ENCODE measurements at regions not wholly inside any gene's neighbourhood (a gene's known extent, or its start where the extent isn't known, plus 50 kb on each side); places are given as distances from the start of the nearest gene placed in this dataset.
A peak's percentile ranks its signal among the peaks of the same experiment; 100 is the strongest.

DNA sequence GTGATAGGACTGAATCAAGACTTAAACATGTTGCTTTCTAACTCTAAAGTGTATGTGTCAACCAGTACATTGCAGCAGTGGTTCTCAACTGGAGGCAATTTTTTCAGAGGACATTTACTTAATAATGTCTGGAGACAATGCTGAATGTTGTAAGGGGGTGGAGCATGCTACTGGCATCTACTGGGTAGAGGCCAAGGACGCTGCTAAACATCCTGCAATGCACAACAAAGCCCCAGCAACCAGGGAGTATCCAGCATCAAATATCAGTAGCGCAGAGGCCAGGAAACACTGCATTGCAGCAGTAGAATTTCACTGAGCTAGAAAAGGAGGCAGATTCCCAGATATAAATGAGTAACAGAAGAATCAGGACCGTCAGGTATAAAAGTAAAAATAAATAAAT lies 79.8 kb upstream of the GRM7 start:
- H3K36me3 Mint-ChIP-seq: no peaks in the 10 kb centered on the region
- no peaks in the 10 kb centered on the region for H3K27me3 Mint-ChIP-seq
- H3K9me3 Mint-ChIP-seq: no peaks in the 10 kb centered on the region
- H3K4me1 Mint-ChIP-seq (ENCODE audit: unreplicated experiment): no peaks in the 10 kb centered on the region
- DNase-seq (ENCODE audit: extremely low spot score, unreplicated experiment): no peak
- H3K4me3 Mint-ChIP-seq: no peak overlapping the region
- no peak overlapping the region for H3K27ac Mint-ChIP-seq
- TF ChIP-seq, protein P1, sequence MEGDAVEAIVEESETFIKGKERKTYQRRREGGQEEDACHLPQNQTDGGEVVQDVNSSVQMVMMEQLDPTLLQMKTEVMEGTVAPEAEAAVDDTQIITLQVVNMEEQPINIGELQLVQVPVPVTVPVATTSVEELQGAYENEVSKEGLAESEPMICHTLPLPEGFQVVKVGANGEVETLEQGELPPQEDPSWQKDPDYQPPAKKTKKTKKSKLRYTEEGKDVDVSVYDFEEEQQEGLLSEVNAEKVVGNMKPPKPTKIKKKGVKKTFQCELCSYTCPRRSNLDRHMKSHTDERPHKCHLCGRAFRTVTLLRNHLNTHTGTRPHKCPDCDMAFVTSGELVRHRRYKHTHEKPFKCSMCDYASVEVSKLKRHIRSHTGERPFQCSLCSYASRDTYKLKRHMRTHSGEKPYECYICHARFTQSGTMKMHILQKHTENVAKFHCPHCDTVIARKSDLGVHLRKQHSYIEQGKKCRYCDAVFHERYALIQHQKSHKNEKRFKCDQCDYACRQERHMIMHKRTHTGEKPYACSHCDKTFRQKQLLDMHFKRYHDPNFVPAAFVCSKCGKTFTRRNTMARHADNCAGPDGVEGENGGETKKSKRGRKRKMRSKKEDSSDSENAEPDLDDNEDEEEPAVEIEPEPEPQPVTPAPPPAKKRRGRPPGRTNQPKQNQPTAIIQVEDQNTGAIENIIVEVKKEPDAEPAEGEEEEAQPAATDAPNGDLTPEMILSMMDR (conservative IDR thresholded peaks at IDR 0.05): no peak

DNA sequence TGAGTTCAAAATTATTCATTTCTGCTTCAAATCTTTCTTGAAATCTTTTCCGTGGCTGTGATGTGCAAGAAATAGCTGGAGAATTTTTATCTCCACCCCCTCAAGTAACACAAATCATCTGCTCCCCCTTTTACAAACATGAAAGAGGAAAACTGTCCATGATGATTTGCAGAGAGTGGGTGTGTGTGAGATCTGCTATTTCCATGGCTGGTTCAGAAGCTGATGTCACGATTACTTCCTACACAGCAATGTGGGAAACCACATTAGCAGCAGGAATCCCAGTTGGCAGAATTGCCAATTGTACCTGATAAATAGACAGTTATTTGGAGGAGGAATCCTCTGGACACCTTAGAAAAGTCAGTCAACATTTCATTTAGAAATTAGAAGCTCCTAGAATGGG lies 75.2 kb upstream of the GRM7 start:
- Mint-ChIP-seq H3K27me3 (no peaks in the 10 kb centered on the region), H3K27ac (no peak overlapping the region), H3K4me1 (ENCODE audit: unreplicated experiment) (no peaks in the 10 kb centered on the region), H3K4me3 (no peak overlapping the region), H3K9me3 (no peaks in the 10 kb centered on the region), H3K36me3 (no peaks in the 10 kb centered on the region)
- DNase-seq (ENCODE audit: extremely low spot score, unreplicated experiment): no peak
- TF ChIP-seq, protein P1 (conservative IDR thresholded peaks at IDR 0.05): no peak

DNA sequence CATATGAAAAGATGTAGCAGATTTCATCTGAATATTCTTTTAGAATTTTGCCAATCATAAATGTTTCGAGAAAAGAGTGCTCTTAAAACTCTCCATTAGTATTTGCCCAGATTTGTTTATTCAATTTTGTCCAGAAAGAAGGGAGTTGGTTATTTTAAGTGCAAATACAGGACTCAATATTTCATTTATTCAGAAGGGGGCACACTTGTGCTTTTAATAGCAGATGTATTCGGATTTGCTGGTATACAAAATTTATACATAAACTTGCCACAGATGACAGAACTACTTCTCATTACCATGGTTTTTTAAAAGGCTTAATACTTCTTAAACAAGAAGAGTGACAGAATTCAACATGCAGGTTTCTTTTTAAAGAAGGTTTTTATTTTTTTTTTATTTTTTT lies 69.8 kb upstream of the GRM7 start:
- H3K36me3 Mint-ChIP-seq: no peaks in the 10 kb centered on the region
- TF ChIP-seq, protein P1 (conservative IDR thresholded peaks at IDR 0.05): peak; percentile 55

DNA sequence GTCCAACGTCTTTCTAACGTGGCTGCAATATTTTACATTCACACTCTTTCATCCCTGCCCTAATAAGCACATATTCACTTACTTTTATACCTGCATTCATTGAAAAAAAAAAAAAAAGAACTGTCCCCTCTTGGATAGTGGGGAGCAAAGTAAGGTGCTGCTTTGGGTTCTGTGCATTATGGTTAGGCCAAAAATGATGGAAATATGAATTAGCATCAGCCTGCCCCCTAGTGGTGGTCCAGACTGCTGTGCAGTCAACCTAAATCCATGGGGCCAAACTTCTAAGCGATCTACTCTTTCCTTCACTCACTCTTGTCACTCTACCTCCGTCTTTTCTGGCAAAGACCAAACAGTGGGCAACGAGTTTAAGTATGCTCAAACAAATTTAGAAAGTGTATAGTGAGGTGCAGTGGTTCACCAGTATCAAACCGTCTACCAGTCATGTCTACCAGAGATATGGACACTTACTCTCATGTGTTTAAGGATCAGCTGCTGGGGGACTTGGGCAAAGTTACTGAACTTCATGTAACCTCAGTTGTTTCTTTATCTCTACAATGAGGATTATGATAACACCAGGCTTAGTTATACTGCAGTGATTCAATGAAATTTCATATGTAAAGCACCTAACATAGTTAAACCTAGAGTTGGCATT lies 61.5 kb upstream of the GRM7 start:
- no peak overlapping the region for H3K4me3 Mint-ChIP-seq
- H3K36me3 Mint-ChIP-seq: no peaks in the 10 kb centered on the region
- H3K9me3 Mint-ChIP-seq: peaks cover 5% of the 10 kb centered on the region
- no peaks in the 10 kb centered on the region for H3K4me1 Mint-ChIP-seq (ENCODE audit: unreplicated experiment)
- TF ChIP-seq, protein P1 (conservative IDR thresholded peaks at IDR 0.05): peak; percentile 83
- H3K27me3 Mint-ChIP-seq: no peaks in the 10 kb centered on the region
- no peak for DNase-seq (ENCODE audit: extremely low spot score, unreplicated experiment)
- H3K27ac Mint-ChIP-seq: no peak overlapping the region

More for the DNA sequence above, 69.8 kb upstream of the GRM7 start:
- no peak overlapping the region for H3K4me3 Mint-ChIP-seq
- no peaks in the 10 kb centered on the region for H3K27me3 Mint-ChIP-seq
- H3K9me3 Mint-ChIP-seq: no peaks in the 10 kb centered on the region
- no peaks in the 10 kb centered on the region for H3K4me1 Mint-ChIP-seq (ENCODE audit: unreplicated experiment)
- DNase-seq (ENCODE audit: extremely low spot score, unreplicated experiment): no peak
- H3K27ac Mint-ChIP-seq: no peak overlapping the region

DNA sequence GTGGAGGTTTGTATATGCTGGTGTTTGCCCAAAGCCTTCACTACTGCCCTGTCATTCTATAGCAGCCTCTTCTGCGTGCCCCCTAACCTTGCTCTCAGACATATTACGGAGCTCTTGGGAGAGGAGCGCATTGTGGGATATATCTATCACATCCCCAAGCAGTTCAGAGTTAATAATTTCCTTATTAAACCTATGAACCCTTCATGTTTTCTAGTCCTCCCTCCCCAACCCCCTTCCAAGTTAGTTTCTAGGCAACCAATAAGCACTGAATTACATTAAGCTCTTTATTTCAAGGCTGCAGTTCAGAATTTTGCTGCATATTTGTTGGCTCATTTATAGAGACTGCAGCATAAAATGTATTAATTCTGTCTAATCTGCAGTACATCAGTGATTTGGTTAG lies 57.3 kb upstream of the GRM7 start:
- Mint-ChIP-seq H3K4me3 (no peak overlapping the region), H3K27ac (no peak overlapping the region), H3K27me3 (no peaks in the 10 kb centered on the region), H3K36me3 (no peaks in the 10 kb centered on the region), H3K4me1 (ENCODE audit: unreplicated experiment) (peaks cover 14% of the 10 kb centered on the region), H3K9me3 (peaks cover 5% of the 10 kb centered on the region)
- TF ChIP-seq, protein P1 (conservative IDR thresholded peaks at IDR 0.05): no peak
- no peak for DNase-seq (ENCODE audit: extremely low spot score, unreplicated experiment)

DNA sequence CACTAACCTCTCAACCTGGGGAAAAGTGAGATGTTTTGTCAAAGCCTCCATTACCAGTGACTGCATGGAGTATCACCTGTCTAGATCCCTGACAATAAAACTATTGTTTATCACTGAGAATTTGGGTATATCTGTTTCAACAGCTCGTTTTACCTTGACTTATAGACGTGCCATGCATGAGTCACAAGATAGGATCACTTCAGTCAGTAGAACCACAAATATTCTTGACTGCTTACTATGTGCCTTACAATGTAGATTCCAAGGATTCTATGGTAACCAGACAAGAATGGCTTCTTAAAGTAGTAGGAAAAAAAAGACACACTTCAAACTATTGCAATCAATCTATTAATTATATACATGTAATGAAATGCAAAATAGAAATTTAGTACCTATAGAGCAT lies 55.7 kb upstream of the GRM7 start:
- no peak overlapping the region for H3K27ac Mint-ChIP-seq
- TF ChIP-seq, protein P1 (conservative IDR thresholded peaks at IDR 0.05): no peak
- H3K4me3 Mint-ChIP-seq: no peak overlapping the region
- H3K27me3 Mint-ChIP-seq: no peaks in the 10 kb centered on the region
- no peaks in the 10 kb centered on the region for H3K9me3 Mint-ChIP-seq
- DNase-seq (ENCODE audit: extremely low spot score, unreplicated experiment): no peak
- peaks cover 16% of the 10 kb centered on the region for H3K4me1 Mint-ChIP-seq (ENCODE audit: unreplicated experiment)
- no peaks in the 10 kb centered on the region for H3K36me3 Mint-ChIP-seq
